ENCODE measurements at regions not wholly inside any gene's neighbourhood (a gene's known extent, or its start where the extent isn't known, plus 50 kb on each side); places are given as distances from the start of the nearest gene placed in this dataset.

DNA sequence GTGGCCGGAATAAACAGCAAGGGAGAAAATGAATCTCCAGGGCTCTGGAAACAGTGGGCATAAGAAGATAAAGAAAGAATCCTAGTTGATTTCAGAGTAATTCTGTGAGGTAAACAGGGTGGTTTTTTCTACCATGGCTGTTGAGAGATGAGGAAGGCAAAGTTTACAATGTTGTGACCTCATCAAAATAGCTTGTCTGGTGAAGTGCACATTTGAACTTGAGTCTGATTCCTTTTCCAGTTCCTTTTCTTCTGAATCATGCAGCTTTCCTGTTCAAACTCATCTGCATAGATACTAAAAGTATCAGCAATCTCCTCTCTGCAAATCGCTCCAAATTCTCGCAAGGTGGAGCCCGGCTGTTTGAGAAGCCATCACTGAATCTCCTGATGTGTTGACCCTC is 161.7 kb downstream of the PLPP3 start:
- DNase-seq: no peak

- DNase-seq: no peak
These were observed 162.9 kb downstream of the PLPP3 start for GRCh38 chr1:56416495-56416894.

DNA sequence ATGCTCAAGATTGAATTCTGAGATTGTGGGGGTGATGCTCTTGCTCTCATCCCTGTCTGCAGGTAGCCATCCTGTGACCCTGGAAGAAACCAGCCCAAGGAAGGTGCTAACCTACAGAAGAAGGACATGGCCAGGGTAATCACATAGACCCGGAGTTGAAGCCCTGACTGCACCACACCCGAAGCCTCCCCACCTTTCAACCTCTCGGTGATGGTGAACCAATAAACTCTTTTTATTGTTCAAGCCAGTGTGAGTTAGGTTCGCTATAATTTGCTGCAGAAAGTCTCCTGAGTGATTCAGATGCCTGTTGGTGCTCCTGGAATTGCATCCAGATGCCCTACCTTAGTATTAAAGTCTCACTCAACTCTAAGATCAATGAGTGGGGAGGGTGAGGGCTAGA is 163.6 kb downstream of the PLPP3 start:
- no peak for DNase-seq

DNA sequence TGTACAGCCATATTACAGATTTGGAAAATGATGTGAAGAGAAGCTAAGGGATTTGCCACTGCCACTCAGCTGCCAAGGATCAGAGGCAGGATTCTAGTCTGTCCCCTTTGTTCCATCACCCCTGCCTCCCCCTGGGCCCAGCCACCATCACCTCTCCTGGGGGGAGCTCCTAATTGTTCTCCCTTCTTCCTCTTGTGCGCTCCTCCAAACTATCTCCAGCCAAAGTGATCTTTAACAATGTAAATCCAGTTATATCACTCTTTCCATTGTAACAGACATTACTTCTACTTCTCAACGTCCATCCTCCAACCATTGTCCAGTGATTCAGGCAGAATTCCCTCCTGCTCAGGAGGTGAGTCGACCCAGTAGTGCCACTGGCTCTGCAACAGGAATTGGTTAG is 164.1 kb downstream of the PLPP3 start:
- DNase-seq: no peak

DNA sequence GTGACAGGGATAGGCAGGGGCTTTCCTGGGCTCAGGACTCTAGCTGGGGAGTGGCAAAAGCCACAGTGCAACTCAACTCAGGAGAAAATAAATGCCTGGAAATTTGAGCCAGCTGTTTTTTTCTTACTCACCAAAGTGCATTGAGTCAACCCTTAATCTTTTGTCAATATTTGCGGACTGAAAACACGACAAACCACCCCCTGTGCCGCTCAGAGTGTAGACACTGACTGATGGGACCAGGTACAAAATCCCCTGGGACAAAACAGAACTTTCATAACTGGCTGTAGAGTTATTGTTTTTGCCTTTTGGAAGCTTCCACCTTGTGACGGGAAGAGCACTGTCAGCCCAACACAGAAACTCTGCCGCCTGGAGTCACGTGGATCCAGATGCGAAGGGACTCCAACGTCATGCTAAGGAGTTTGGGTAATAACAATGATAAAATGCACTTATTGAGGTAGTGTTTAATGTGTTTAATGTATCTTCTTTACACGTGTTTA is 164.6 kb downstream of the PLPP3 start:
- no peak for DNase-seq

DNA sequence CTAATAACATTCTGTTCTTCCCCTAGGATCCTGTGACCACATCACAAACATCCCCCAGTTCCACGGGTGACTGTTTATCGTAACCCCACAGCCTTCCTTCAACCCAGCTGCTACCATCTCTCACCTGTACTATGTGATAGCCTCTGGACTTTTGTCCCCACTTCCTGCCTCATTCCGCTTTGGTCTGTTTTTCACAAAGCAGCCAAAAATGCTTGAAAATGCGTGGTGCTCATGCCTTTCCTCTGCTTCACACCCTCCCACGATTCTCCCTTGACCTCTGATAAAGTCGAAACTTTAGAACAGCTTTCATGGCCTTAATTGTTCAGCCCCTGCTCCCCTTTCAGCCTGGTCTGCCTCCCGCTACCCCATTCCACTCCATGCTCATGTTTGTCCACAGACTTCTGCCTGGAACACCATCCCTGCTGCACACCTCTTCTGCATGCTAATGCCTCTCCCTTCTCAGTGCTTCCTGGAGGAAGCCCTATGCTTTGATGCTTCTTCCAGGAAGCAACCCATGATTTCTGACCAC is 165.6 kb downstream of the PLPP3 start:
- DNase-seq: no peak

DNA sequence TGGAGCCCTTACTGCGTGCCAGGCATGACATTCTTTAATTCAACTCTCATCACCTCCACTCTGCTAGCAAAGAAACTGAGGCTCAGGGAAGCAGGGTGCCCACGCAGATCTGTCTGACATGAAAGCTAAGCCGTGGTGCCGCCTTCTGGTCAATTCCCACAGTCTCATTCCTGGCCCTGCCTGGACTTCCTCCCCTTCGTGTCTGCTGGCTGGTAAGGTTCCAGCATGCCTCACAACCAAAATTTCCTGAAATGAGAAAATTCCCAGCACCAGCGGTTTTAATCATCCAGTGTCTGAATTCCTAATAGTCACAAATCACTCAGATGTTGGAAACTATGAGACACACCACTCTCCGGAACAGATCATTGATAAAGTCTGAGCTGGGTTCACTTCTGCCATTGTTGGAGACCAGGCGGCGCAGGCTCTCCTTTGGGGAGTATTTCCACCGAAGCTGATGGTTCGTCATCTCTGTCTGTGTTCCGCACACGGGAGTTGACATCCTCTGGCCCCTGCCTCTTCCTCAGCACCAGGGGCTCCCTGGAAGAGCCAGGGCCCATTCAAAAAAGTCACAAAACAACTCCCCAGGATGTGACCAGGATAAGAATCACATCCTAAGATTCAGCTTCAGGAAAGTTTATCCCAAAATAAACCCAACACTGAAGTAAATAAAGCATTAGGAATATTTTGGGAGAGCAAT is 167.7 kb downstream of the PLPP3 start:
- DNase-seq: no peak

- DNase-seq: no peak
These were observed 168.3 kb downstream of the PLPP3 start for GRCh38 chr1:56411021-56411420.

DNA sequence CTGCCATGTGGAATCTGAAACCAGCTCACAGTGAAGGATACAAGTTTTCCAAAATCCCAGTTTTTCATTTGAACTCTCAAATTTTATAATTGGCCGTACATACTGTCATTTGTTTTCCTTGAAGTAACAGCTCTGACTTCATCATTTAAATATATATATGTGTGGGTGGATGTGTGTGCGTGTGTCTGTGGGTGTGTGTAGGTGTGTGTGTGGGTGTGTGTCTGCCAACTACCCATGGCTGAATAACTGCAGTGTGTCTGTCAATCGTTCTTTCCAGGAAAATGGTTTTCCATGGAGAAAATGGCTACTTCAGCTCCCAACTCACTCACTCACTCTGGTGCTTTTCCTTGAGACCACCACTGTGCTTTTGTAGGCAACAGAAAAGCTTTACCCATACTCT is 169.0 kb downstream of the PLPP3 start:
- DNase-seq: no peak

DNA sequence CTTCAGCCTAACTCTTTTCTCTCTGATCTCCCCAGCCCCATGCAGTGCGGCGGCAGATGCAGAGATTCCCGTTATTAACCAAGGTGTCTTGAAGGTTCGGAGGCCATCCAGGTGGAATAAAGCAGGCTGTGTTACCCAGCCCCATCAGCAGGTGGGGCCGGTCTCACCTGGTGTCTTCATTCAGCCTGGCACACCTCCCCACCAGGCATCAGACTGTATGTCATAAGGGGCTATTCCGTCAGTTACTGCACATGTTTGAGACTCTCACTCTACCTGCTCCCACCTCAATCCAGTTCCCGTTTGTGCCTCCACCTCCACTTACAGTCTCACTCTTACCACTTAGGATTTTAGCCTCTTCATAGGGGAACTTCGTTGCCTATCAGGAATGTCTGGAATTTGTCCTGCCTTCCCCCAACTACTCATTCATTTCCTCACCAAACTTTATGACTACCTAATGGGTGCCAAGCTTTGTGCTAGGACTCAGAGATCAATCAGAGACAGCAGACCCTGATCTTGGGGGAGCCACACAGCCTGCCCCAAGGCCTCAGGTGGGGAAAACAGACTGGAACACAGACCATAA is 170.2 kb downstream of the PLPP3 start:
- DNase-seq: no peak

DNA sequence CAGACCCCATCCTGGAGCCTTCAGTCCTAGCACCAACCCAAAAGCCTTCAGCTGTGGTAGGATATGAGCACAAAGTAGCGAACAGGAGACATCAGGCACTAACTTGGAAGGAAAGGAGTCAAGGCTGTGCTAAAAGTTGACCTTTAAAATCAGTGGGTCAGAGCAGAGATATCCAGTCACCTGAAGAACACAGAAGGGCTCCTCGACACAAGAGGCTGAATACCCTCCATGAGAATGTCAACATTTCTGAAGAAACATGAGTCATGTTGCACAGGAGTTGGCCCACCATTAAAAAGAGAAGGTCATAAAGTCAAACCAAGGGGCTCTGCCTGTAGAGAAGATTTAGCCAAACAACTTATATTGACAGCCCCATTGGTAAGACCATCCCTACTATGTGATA is 172.5 kb downstream of the PLPP3 start:
- DNase-seq: no peak

GRCh38 chr1:56404561-56405030 is 174.8 kb downstream of the PLPP3 start:
- no peak for DNase-seq

GRCh38 chr1:56404066-56404465 is 175.3 kb downstream of the PLPP3 start:
- no peak for DNase-seq

GRCh38 chr1:56403321-56403720 is 176.0 kb downstream of the PLPP3 start:
- no peak for DNase-seq

DNA sequence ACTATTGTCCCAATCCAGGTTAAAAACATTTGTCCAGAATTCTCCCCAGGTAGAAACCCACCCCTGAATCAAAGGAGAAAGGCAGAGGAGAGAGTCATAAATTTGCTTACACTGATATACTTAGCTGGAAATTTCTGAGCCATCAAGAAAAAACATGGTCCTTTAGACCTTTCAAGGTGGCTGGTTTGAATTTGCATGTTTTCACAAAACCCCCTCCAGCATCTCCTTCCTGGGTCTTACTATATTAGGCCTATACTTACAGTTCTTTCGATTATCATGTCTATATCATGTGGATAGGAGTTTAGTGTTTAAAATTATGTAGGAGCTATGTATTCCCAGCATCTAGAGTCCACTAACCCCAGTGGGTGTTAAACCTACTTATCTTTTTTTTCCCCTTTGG is 178.2 kb downstream of the PLPP3 start:
- no peak for DNase-seq

GRCh38 chr1:56400526-56400925 is 178.8 kb downstream of the PLPP3 start:
- no peak for DNase-seq

DNA sequence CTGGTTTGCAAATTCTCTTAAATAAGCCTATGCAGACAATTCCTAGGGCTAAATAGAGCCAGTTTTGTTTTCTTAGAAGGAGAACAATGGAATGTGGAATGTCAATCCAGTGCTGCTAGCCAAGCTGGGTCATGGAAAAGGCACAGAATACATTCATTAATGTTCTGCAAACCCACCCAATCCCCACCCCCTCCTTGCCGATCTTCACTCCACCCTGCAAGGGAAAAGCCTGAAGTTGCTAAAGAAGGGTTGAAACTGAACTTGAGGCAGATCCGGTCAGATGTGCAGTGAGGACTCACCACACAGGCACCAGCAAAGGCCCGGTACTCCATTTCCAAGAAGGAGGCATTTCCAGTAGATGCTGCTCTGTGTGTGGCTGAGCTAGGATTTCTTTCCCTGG is 179.6 kb downstream of the PLPP3 start:
- no peak for DNase-seq

DNA sequence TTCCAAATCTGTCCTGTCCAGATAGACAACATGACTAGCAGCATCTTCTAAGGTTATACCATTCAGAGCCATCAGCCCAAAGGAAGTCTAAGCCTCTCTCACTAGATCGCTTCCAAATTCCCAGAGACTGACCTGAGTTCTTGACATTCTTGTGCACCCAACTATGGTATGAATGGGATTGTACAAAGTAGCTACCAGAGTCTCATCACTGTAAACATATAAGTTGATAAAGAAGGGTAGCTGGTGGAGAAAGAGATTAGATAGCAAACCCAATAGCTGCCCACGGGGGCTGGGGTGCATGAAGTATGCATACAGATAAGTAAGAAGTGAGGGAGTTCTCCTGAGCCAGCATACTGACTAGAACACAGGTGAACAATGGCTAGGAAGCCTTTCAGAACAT is 180.0 kb downstream of the PLPP3 start:
- no peak for DNase-seq

DNA sequence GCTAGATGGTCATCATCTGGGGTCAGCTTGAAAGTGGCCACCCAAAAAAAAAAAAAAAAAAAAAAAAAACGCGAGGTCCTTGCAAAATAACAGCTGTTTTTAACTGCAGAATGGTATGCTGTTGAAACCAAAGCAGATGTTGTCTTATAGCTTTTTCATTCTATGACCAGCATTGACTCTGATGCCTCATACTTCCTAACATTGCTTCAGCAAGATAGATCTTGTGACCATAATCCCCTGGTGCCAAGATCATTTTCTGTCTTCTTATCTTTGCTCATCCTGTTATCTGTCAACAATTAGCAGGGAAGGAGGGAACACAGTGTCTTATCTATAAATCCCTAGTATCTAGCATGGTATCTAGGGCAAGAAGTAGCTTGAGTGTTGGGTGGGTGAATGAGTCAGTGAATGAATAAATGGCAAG is 181.5 kb downstream of the PLPP3 start:
- DNase-seq: no peak

GRCh38 chr1:56397409-56397808 is 182.0 kb downstream of the PLPP3 start:
- DNase-seq: no peak

- DNase-seq: no peak
These were observed 182.8 kb downstream of the PLPP3 start for GRCh38 chr1:56396581-56396980.

GRCh38 chr1:56395776-56396175 is 183.6 kb downstream of the PLPP3 start:
- DNase-seq: no peak

DNA sequence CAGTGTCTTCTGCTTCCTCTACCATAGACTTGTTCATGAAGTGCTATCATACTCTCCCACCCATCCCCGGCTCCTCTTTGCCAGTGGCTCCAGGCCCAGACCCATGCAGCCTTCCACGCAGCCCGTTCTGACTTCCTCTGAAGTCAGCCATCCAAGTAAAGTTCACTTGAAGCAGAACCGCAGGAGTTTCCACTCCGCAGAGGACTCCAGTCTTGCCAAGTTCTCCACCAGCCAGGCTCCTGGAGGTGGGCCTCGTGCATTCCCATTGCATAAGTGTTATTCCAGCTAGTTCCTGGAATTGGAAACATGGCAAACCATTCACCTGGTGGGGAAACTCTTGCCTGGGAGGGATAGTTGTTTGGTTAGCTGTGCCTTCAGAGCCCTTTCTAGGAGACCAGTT is 185.1 kb downstream of the PLPP3 start:
- DNase-seq: no peak

DNA sequence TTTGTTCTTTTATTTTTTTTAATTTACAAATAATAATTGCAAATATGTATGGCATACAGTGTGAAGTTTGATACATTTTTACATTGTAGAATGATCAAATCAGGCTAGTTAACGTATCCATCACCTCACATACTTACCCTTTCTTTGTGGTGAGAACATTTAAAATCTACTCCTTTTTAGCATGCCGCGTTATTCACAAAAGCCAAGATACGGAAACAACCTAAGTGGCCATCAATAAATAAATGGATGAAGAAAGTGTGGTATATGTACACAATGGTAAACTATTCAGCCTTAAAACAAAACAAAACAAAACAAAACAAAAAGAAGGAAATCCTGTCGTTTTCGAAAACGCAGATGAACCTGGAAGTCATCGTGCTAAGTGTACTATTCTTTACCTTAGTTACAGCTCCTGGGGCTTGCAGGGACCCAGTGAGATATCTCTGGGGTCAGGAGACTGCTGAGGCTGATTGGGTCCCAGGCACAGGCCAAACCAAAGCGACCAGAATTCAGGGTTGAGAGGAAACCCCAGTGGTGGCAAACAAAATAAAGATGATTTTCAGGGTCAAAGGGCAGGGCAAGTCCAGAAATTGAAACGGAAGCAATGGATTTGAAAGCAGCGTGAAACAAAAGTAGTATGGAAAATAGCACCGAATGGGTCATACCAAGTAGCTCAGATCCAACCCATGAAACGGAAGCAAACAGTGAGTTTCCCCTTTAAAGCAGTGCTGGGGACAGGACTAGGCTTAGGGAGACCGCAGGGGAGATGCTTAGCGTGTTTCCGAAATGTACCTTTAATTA is 188.2 kb downstream of the PLPP3 start:
- no peak for DNase-seq
